GM23338 (cell line): ENCODE measurements at regions not wholly inside any gene's neighbourhood (a gene's known extent, or its start where the extent isn't known, plus 50 kb on each side); places are given as distances from the start of the nearest gene placed in this dataset.

Experiments
- ATAC-seq: fragments of 200-7000 bp; cut with Tn5 transposase; 3 replicates; pipeline ENCODE4 v1.9.1; 2020
- DNase-seq: peaks from one replicate; pipeline ENCODE4 v3.0.0-alpha.2; 2015; ENCODE audit warnings: low spot score
- H2AFZ ChIP-seq: fragments of 200-600 bp; sonication (generic); 2 replicates; pipeline ENCODE4 v1.8.0; 2016; ENCODE audit warnings: antibody characterized with exemption, mild to moderate bottlenecking, moderate library complexity
- H3F3A ChIP-seq: fragments of 200-600 bp; sonication (generic); replicated peaks from 2 replicates; pipeline ENCODE4 v1.8.0; 2017; ENCODE audit warnings: antibody characterized with exemption, mixed run types, low read depth
- H3K27ac ChIP-seq: fragments of 200-600 bp; sonication (generic); 2 replicates; pipeline ENCODE4 v1.6.1; 2016; ENCODE audit warnings: low read depth
- H3K27me3 ChIP-seq: fragments of 200-600 bp; sonication (generic); 2 replicates; pipeline ENCODE4 v1.8.0; 2016; ENCODE audit warnings: mild to moderate bottlenecking, mixed run types, moderate library complexity; ENCODE audit not compliant: insufficient read depth
- H3K36me3 ChIP-seq: fragments of 200-600 bp; sonication (generic); 2 replicates; pipeline ENCODE4 v1.8.0; 2016; ENCODE audit warnings: mild to moderate bottlenecking; ENCODE audit not compliant: insufficient read depth
- H3K4me1 ChIP-seq: fragments of 200-600 bp; sonication (generic); 2 replicates; pipeline ENCODE4 v1.8.0; 2016; ENCODE audit warnings: mild to moderate bottlenecking, moderate library complexity; ENCODE audit not compliant: insufficient read depth
- H3K4me2 ChIP-seq: fragments of 200-600 bp; sonication (generic); 2 replicates; pipeline ENCODE4 v1.7.1; 2017; ENCODE audit warnings: mixed run types
- H3K4me3 ChIP-seq: fragments of 200-600 bp; sonication (generic); 2 replicates; pipeline ENCODE4 v1.6.1; 2016; ENCODE audit warnings: mixed run types
- H3K79me2 ChIP-seq: fragments of 200-600 bp; sonication (generic); replicated peaks from 2 replicates; pipeline ENCODE4 v1.8.0; 2017; ENCODE audit warnings: mild to moderate bottlenecking; ENCODE audit not compliant: insufficient read depth
- H3K9me2 ChIP-seq: fragments of 200-600 bp; sonication (generic); 2 replicates; pipeline ENCODE4 v1.8.0; 2017; ENCODE audit not compliant: insufficient read depth
- H4K20me1 ChIP-seq: fragments of 200-600 bp; sonication (generic); replicated peaks from 2 replicates; pipeline ENCODE4 v1.8.0; 2017; ENCODE audit warnings: mild to moderate bottlenecking; ENCODE audit not compliant: insufficient read depth
- H3K27ac Mint-ChIP-seq: 2 replicates; pipeline ENCODE4 v1.8.0; 2020; ENCODE audit warnings: inconsistent platforms, mild to moderate bottlenecking, moderate library complexity, mixed read lengths
- H3K27me3 Mint-ChIP-seq: 3 replicates; pipeline ENCODE4 v1.8.0; 2022; ENCODE audit warnings: low read depth, mild to moderate bottlenecking, moderate library complexity, mixed read lengths, inconsistent platforms; ENCODE audit not compliant: insufficient read depth, poor library complexity
- H3K36me3 Mint-ChIP-seq: 3 replicates; pipeline ENCODE4 v1.8.0; 2021; ENCODE audit warnings: low read depth, mild to moderate bottlenecking, inconsistent platforms, moderate library complexity, mixed read lengths
- H3K4me1 Mint-ChIP-seq: 3 replicates; pipeline ENCODE4 v1.8.0; 2020; ENCODE audit warnings: mild to moderate bottlenecking, inconsistent platforms, mixed read lengths
- H3K4me3 Mint-ChIP-seq: 3 replicates; pipeline ENCODE4 v1.8.0; 2021; ENCODE audit warnings: moderate library complexity, mild to moderate bottlenecking, inconsistent platforms, mixed read lengths
- H3K9me3 Mint-ChIP-seq: 3 replicates; pipeline ENCODE4 v1.8.0; 2020; ENCODE audit warnings: moderate library complexity, mild to moderate bottlenecking, inconsistent platforms, mixed read lengths
- CREB1 ChIP-seq: fragments of 250-450 bp; sonication (Bioruptor Pico); IDR thresholded peaks from 2 replicates; pipeline ENCODE4 v1.5.0; 2020; ENCODE audit warnings: low read depth, mild to moderate bottlenecking, moderate library complexity
- EZH2phosphoT487 ChIP-seq: fragments of 200-600 bp; sonication (generic); IDR thresholded peaks from one replicate; pipeline ENCODE4 v1.8.1; 2018; ENCODE audit warnings: antibody characterized with exemption; ENCODE audit not compliant: unreplicated experiment
- JUNB ChIP-seq: IDR thresholded peaks from one replicate; pipeline ENCODE4 v1.6.1; 2016; ENCODE audit warnings: antibody characterized with exemption; ENCODE audit not compliant: unreplicated experiment
- NANOG ChIP-seq: IDR thresholded peaks from 2 replicates; pipeline ENCODE4 v1.6.1; 2016; ENCODE audit warnings: antibody characterized with exemption, borderline replicate concordance
- POLR2AphosphoS5 ChIP-seq: IDR thresholded peaks from 2 replicates; pipeline ENCODE4 v1.6.1; 2016; ENCODE audit warnings: antibody characterized with exemption, low read depth
- STAT1 ChIP-seq: IDR thresholded peaks from one replicate; pipeline ENCODE4 v1.6.1; 2016; ENCODE audit warnings: antibody characterized with exemption; ENCODE audit not compliant: unreplicated experiment
- ZNF114 ChIP-seq: fragments of 250-450 bp; sonication (Bioruptor Pico); IDR thresholded peaks from 2 replicates; pipeline ENCODE4 v1.5.0; 2020; ENCODE audit warnings: mild to moderate bottlenecking, moderate library complexity
- ZNF331 ChIP-seq: fragments of 250-450 bp; sonication (Bioruptor Pico); IDR thresholded peaks from 2 replicates; pipeline ENCODE4 v1.5.0; 2020; ENCODE audit warnings: low read depth, mild to moderate bottlenecking, moderate library complexity
- TF ChIP-seq, protein P1 (sequence below): fragments of 250-450 bp; sonication (Bioruptor Pico); IDR thresholded peaks from 2 replicates; pipeline ENCODE4 v1.5.0; 2020; ENCODE audit warnings: mild to moderate bottlenecking, moderate library complexity

DNA sequence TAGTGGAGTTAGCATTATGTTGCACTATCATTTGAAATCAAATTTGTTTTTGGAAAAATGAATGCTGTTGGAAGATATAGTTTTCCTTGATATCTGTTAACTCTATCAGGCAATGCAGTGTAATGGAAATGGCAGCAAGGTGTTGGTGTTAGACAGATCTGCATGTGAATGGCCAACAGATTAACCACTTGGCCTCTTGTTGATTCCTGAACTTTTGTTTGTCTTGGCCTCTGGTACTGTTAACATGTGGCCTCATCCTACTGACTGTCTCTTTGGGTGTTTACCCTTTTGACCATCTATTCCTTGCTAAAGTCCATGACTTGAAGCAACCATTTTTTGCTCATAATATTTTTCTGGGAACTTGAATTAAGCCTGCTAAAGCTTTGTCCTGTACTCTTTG is 110.2 kb upstream of the CDH2 start:
- Mint-ChIP-seq H3K27ac (no peak overlapping the region), H3K4me1 (peaks cover 8% of the 10 kb centered on the region; the same call in 2 of the 3 replicates), H3K27me3 (peaks cover 55% of the 10 kb centered on the region), H3K36me3 (no peaks in the 10 kb centered on the region; the same call in 2 of the 3 replicates), H3K4me3 (no peak overlapping the region), H3K9me3 (peaks cover 6% of the 10 kb centered on the region; the same call in 1 of the 3 replicates)
- DNase-seq (peak; percentile 84), ATAC-seq (peak; percentile 98)
- H3F3A ChIP-seq = no peaks in the 10 kb centered on the region
- H3K79me2 ChIP-seq = no peaks in the 10 kb centered on the region
- H2AFZ ChIP-seq = no peak overlapping the region
- H3K4me3 ChIP-seq = no peak overlapping the region
- H3K36me3 ChIP-seq = no peaks in the 10 kb centered on the region
- peak overlapping the region; percentile 12 for H3K4me2 ChIP-seq
- H4K20me1 ChIP-seq = 0 out of 2 replicates have a peak, but pooled peaks cover 3% of the 10 kb centered on the region
- peaks cover 8% of the 10 kb centered on the region for H3K4me1 ChIP-seq
- peaks cover 79% of the 10 kb centered on the region for H3K27me3 ChIP-seq
- TF ChIP-seq CREB1 (CRISPR knock-in tag) = 0 out of 2 replicates have a peak, but pooled peaks have one; percentile 41
- TF ChIP-seq EZH2phosphoT487 = no peak
- peak; percentile 46; the same call in 1 of the 2 replicates for TF ChIP-seq POLR2AphosphoS5
- TF ChIP-seq NANOG = peak; percentile 100
- no peak for TF ChIP-seq ZNF114
- TF ChIP-seq STAT1 = no peak
- TF ChIP-seq JUNB = no peak
- no peak for TF ChIP-seq ZNF331 (CRISPR knock-in tag)
- TF ChIP-seq, protein P1, sequence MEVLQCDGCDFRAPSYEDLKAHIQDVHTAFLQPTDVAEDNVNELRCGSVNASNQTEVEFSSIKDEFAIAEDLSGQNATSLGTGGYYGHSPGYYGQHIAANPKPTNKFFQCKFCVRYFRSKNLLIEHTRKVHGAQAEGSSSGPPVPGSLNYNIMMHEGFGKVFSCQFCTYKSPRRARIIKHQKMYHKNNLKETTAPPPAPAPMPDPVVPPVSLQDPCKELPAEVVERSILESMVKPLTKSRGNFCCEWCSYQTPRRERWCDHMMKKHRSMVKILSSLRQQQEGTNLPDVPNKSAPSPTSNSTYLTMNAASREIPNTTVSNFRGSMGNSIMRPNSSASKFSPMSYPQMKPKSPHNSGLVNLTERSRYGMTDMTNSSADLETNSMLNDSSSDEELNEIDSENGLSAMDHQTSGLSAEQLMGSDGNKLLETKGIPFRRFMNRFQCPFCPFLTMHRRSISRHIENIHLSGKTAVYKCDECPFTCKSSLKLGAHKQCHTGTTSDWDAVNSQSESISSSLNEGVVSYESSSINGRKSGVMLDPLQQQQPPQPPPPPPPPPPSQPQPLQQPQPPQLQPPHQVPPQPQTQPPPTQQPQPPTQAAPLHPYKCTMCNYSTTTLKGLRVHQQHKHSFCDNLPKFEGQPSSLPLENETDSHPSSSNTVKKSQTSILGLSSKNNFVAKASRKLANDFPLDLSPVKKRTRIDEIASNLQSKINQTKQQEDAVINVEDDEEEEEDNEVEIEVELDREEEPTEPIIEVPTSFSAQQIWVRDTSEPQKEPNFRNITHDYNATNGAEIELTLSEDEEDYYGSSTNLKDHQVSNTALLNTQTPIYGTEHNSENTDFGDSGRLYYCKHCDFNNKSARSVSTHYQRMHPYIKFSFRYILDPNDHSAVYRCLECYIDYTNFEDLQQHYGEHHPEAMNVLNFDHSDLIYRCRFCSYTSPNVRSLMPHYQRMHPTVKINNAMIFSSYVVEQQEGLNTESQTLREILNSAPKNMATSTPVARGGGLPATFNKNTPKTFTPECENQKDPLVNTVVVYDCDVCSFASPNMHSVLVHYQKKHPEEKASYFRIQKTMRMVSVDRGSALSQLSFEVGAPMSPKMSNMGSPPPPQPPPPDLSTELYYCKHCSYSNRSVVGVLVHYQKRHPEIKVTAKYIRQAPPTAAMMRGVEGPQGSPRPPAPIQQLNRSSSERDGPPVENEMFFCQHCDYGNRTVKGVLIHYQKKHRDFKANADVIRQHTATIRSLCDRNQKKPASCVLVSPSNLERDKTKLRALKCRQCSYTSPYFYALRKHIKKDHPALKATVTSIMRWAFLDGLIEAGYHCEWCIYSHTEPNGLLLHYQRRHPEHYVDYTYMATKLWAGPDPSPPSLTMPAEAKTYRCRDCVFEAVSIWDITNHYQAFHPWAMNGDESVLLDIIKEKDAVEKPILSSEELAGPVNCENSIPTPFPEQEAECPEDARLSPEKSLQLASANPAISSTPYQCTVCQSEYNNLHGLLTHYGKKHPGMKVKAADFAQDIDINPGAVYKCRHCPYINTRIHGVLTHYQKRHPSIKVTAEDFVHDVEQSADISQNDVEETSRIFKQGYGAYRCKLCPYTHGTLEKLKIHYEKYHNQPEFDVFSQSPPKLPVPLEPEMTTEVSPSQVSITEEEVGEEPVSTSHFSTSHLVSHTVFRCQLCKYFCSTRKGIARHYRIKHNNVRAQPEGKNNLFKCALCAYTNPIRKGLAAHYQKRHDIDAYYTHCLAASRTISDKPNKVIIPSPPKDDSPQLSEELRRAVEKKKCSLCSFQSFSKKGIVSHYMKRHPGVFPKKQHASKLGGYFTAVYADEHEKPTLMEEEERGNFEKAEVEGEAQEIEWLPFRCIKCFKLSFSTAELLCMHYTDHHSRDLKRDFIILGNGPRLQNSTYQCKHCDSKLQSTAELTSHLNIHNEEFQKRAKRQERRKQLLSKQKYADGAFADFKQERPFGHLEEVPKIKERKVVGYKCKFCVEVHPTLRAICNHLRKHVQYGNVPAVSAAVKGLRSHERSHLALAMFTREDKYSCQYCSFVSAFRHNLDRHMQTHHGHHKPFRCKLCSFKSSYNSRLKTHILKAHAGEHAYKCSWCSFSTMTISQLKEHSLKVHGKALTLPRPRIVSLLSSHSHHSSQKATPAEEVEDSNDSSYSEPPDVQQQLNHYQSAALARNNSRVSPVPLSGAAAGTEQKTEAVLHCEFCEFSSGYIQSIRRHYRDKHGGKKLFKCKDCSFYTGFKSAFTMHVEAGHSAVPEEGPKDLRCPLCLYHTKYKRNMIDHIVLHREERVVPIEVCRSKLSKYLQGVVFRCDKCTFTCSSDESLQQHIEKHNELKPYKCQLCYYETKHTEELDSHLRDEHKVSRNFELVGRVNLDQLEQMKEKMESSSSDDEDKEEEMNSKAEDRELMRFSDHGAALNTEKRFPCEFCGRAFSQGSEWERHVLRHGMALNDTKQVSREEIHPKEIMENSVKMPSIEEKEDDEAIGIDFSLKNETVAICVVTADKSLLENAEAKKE = 0 out of 2 replicates have a peak, but pooled peaks have one; percentile 25
- no peak overlapping the region for H3K27ac ChIP-seq
- no peaks in the 10 kb centered on the region for H3K9me2 ChIP-seq
